Parathyroid adenoma (tissue), 2 donors: ENCODE measurements at regions not wholly inside any gene's neighbourhood (a gene's known extent, or its start where the extent isn't known, plus 50 kb on each side); places are given as distances from the start of the nearest gene placed in this dataset.

Experiments
- H2AFZ ChIP-seq: fragments of 300-600 bp; sonication (generic); one replicate; pipeline ENCODE4 v1.7.0; 2017; ENCODE audit warnings: antibody characterized with exemption, mild to moderate bottlenecking
- H3K27ac ChIP-seq: fragments of 300-600 bp; sonication (generic); one replicate; pipeline ENCODE4 v1.7.0; 2017
- H3K27me3 ChIP-seq: fragments of 300-600 bp; sonication (generic); one replicate; pipeline ENCODE4 v1.7.0; 2017; ENCODE audit warnings: low read length; ENCODE audit not compliant: control insufficient read depth, insufficient read depth
- H3K36me3 ChIP-seq: fragments of 300-600 bp; sonication (generic); one replicate; pipeline ENCODE4 v1.7.0; 2017; ENCODE audit warnings: low read length; ENCODE audit not compliant: control insufficient read depth, insufficient read depth
- H3K4me1 ChIP-seq: fragments of 300-600 bp; sonication (generic); one replicate; pipeline ENCODE4 v1.7.0; 2017; ENCODE audit warnings: control low read depth
- H3K4me2 ChIP-seq: fragments of 300-600 bp; sonication (generic); one replicate; pipeline ENCODE4 v1.7.0; 2017; ENCODE audit warnings: low read length
- H3K4me3 ChIP-seq: fragments of 300-600 bp; sonication (generic); one replicate; pipeline ENCODE4 v1.7.0; 2017; ENCODE audit warnings: low read depth, low read length
- H3K79me2 ChIP-seq: fragments of 300-600 bp; sonication (generic); one replicate; pipeline ENCODE4 v1.7.0; 2017; ENCODE audit warnings: control low read depth
- H3K9ac ChIP-seq: fragments of 300-600 bp; sonication (generic); one replicate; pipeline ENCODE4 v1.7.0; 2017; ENCODE audit warnings: mild to moderate bottlenecking
- H3K9me3 ChIP-seq: fragments of 300-600 bp; sonication (generic); one replicate; pipeline ENCODE4 v1.7.0; 2017; ENCODE audit warnings: low read length; ENCODE audit not compliant: control insufficient read depth
- TF ChIP-seq, protein P1 (sequence below): fragments of 300-600 bp; sonication (generic); IDR thresholded peaks from one replicate; pipeline ENCODE4 v1.7.0; 2017; ENCODE audit warnings: antibody characterized with exemption, mild to moderate bottlenecking
- donor health status: primary hyperparathyroidism.

DNA sequence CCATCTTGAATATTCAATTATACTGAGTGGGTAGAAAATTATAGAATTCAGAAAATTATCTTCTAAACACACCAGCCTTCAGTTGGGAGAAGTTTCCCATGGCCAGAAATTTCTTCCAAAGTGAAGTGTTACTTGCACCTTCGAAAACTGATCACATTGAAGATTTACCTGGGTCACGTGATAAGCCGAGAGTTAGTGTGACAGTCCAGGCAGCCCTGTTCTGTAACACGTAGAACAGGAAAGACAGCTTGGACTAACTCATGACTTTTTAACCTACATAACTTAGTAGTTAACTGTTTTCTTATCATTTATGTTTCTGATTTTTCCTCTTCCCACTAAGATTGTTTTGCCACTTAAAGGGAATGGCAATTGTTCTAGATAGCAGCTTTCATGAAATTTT, 118.3 kb upstream of the MTHFD1L start:
- TF ChIP-seq, protein P1, sequence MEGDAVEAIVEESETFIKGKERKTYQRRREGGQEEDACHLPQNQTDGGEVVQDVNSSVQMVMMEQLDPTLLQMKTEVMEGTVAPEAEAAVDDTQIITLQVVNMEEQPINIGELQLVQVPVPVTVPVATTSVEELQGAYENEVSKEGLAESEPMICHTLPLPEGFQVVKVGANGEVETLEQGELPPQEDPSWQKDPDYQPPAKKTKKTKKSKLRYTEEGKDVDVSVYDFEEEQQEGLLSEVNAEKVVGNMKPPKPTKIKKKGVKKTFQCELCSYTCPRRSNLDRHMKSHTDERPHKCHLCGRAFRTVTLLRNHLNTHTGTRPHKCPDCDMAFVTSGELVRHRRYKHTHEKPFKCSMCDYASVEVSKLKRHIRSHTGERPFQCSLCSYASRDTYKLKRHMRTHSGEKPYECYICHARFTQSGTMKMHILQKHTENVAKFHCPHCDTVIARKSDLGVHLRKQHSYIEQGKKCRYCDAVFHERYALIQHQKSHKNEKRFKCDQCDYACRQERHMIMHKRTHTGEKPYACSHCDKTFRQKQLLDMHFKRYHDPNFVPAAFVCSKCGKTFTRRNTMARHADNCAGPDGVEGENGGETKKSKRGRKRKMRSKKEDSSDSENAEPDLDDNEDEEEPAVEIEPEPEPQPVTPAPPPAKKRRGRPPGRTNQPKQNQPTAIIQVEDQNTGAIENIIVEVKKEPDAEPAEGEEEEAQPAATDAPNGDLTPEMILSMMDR: no peak
- Histone ChIP-seq H2AFZ (no peak overlapping the region), H3K27me3 (no peaks in the 10 kb centered on the region), H3K9me3 (no peaks in the 10 kb centered on the region), H3K27ac (no peak overlapping the region), H3K9ac (no peak overlapping the region), H3K79me2 (peaks cover 56% of the 10 kb centered on the region), H3K36me3 (no peaks in the 10 kb centered on the region), H3K4me1 (peaks cover 8% of the 10 kb centered on the region), H3K4me3 (no peak overlapping the region), H3K4me2 (no peak overlapping the region)

DNA sequence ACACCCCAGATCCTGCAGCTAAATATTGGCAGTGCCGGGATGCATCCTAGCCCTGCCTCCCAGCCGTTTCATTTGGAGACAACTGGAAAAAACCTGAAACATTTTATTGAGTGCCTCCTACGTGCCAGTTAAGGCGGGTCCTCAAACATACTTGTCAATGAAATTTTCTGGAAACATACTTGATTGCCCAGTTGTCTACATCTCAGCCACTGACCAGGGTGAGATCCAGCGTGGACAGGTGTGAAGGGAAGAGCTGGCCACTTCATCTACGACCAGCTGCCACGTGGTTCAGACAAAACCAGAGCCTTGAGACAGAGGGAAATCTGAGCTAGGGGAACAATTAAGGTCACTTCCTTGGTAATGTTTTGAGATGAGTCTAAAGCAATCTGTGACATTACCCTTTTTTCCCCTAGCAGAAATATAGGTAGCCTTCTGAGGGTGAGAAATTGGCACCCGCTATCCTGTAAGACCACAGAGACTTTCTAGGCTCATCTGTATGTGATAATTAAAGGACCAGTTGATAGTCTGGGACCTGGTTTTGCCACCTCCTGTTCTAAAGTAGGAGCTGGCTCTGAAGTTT, 116.3 kb upstream of the MTHFD1L start:
- TF ChIP-seq, protein P1: no peak
- peaks cover 8% of the 10 kb centered on the region for H3K4me1 ChIP-seq

DNA sequence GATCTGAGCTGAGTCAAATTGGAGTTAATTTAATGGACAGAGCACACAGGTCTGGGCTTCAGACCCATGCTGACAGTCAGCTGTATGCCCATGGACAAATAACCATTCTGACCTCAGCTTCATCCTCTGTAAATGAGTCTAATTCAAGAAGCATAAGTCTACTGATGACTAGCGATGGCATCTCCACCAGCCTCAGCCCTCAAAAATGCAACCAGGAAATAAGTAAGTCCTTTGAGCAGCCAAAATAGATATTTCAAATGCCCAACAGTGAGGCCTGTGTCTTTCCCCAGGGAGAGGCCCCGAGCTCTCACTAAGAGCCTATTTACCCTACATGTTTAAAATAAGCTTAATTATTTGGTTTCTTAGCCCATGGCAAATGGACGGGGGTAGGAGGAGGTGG, 114.2 kb upstream of the MTHFD1L start:
- H3K9me3 ChIP-seq: no peaks in the 10 kb centered on the region
- H3K9ac ChIP-seq: no peak overlapping the region
- TF ChIP-seq, protein P1: no peak
- H2AFZ ChIP-seq: no peak overlapping the region
- no peaks in the 10 kb centered on the region for H3K36me3 ChIP-seq
- H3K27ac ChIP-seq: no peak overlapping the region
- H3K4me2 ChIP-seq: no peak overlapping the region
- H3K79me2 ChIP-seq: peaks cover 57% of the 10 kb centered on the region
- H3K4me3 ChIP-seq: no peak overlapping the region
- H3K4me1 ChIP-seq: peaks cover 10% of the 10 kb centered on the region
- no peaks in the 10 kb centered on the region for H3K27me3 ChIP-seq

More for the DNA sequence above, 116.3 kb upstream of the MTHFD1L start:
- no peak overlapping the region for H3K9ac ChIP-seq
- no peaks in the 10 kb centered on the region for H3K27me3 ChIP-seq
- no peak overlapping the region for H2AFZ ChIP-seq
- H3K36me3 ChIP-seq: no peaks in the 10 kb centered on the region
- H3K27ac ChIP-seq: no peak overlapping the region
- H3K4me3 ChIP-seq: no peak overlapping the region
- H3K4me2 ChIP-seq: no peak overlapping the region
- peaks cover 52% of the 10 kb centered on the region for H3K79me2 ChIP-seq
- H3K9me3 ChIP-seq: no peaks in the 10 kb centered on the region

DNA sequence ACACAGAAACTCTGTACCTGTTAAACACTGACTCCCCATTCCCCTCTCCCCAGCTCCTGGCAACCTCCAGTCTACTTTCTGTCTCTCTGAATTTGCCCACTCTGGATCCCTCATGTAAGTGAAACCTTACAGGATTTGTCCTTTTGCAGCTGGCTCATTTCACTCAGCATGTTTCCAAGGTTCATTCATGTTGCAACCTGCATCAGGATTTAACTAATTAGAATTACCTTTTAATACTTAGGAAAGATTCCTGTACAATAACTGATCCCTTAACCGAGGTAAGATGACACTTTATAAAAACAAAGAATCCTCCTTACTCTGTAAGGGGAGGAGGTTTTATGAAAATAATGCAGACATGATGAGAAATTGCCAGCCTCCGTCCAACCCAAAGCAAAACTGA, 113.1 kb upstream of the MTHFD1L start:
- peaks cover 54% of the 10 kb centered on the region for H3K79me2 ChIP-seq
- H3K4me3 ChIP-seq: no peak overlapping the region
- TF ChIP-seq, protein P1: no peak
- no peak overlapping the region for H3K4me2 ChIP-seq
- H3K27ac ChIP-seq: no peak overlapping the region
- no peaks in the 10 kb centered on the region for H3K27me3 ChIP-seq
- no peaks in the 10 kb centered on the region for H3K36me3 ChIP-seq
- no peaks in the 10 kb centered on the region for H3K9me3 ChIP-seq
- peaks cover 6% of the 10 kb centered on the region for H3K4me1 ChIP-seq
- H2AFZ ChIP-seq: no peak overlapping the region
- no peak overlapping the region for H3K9ac ChIP-seq

DNA sequence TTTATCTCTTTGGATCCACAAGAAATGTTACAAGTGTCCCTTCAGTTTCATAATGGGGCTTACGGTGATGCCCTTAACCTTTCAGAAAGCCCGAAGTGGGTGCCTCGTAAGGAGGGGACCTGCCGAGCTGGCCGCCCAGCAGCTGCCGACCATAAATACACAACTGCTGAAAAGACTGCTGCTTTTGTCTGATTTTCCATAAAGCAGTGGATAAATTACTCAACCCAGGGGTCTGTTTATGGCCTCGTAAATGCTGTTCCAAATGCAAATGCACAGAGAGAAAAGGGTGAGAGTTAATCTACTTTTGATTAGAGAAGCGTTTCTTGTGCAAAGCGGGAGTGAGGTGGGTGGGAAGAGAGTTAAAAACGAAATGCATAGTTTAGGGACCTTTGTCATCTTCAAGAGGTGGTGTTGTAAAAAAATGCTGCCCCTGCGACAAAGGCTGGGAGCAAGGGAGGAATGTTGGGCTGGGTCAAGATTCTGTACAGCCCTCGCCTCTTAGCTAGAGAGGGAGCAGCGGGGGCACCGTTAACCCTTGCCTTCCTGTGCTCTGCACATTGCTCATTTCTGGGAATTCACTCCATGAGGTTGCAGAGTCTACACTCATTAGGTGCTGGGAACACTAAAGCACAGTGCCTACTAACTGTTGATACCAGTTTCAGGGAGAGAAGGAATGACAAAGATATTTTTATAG, 112.0 kb upstream of the MTHFD1L start:
- Histone ChIP-seq H3K4me1 (peaks cover 6% of the 10 kb centered on the region), H3K4me3 (no peak overlapping the region), H3K27me3 (no peaks in the 10 kb centered on the region), H2AFZ (no peak overlapping the region), H3K4me2 (no peak overlapping the region), H3K27ac (no peak overlapping the region), H3K9me3 (no peaks in the 10 kb centered on the region), H3K36me3 (no peaks in the 10 kb centered on the region), H3K79me2 (peaks cover 59% of the 10 kb centered on the region), H3K9ac (no peak overlapping the region)
- TF ChIP-seq, protein P1: no peak
